ENCODE measurements at regions not wholly inside any gene's neighbourhood (a gene's known extent, or its start where the extent isn't known, plus 50 kb on each side); places are given as distances from the start of the nearest gene placed in this dataset.
"Not testable (repeated sequence)": the region's sequence is repeated elsewhere in the genome, so short reads cannot be mapped to it uniquely, and the experiment has no call there.

DNA sequence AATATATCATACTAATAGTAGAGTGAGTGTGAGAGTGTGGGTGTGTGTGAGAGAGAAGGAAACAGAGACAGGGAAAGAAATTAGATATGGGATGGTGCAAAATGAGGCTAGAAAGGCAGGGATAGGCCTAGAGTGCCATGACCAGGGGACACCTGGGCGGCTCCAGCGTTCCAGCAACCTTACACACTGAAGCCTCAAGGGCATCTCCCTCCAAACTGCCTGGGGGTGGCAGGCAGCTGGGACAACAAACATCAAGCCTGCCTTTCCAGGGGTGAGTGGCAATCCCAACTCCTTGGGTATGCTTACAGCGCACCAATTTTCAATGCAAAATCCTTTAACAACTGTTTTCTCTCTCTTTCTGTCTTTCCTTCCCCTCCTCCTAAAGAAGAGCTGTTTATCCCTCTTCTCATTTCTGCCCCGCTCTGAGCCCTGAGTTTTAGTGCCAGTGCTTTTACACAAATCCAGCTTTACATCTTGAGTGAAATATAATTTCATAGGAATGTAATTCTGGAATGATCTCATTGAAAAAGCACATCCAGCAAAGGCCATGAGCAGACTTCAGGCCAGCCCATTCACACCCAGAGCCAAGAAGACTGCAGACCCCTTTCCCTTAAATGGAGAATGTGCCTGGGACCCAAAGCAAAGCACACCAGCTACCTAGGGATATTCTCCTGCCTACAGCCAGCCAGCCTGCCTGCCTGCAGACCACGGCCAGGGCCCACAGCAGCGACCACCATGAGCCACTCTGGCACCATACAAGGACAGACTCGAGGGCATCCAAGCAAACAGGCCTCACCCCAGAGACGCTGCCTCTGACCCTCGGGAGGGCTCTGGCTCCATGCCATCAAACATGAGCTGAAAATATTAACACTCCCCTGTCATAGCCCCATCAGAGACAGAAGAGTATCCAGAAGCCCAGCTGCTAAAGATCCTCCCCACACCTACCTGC is 90.3 kb downstream of the RPL27A start:
- H3K4me3 ChIP-seq (ENCODE audit: low read depth, low read length): no peak overlapping the region
- TF ChIP-seq, protein P1, sequence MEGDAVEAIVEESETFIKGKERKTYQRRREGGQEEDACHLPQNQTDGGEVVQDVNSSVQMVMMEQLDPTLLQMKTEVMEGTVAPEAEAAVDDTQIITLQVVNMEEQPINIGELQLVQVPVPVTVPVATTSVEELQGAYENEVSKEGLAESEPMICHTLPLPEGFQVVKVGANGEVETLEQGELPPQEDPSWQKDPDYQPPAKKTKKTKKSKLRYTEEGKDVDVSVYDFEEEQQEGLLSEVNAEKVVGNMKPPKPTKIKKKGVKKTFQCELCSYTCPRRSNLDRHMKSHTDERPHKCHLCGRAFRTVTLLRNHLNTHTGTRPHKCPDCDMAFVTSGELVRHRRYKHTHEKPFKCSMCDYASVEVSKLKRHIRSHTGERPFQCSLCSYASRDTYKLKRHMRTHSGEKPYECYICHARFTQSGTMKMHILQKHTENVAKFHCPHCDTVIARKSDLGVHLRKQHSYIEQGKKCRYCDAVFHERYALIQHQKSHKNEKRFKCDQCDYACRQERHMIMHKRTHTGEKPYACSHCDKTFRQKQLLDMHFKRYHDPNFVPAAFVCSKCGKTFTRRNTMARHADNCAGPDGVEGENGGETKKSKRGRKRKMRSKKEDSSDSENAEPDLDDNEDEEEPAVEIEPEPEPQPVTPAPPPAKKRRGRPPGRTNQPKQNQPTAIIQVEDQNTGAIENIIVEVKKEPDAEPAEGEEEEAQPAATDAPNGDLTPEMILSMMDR (IDR thresholded peaks at IDR 0.05; ENCODE audit: low read depth, low read length): no peak

DNA sequence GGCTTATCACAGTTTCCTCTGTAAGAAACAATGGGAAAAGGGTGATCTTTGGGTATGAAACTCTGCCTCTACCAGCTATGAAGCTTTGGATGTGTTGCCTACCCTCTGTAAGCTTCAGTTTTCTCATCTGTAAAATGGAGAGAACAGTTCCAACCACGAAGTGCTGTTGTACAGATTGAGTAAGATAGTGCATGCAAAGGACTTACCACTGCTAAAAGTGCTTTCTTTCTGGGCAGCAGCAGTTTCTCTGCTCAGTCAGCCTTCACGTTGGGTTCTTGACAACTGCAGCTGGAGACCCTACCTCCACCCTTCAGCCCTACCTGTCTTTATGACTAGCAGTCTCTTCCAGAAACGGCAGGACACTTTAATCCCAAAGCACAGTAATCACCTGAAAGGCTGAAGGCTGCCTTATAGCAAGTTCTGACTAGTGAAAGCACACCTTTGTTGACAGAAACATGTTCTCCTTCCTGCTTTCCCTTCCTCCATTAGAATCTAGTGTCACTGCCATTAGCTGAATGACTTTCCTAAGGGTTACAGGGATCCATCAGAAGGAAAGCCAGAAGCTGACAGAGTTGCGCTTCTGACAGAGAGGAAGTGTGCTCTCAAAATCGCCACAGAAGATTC is 91.4 kb downstream of the RPL27A start:
- no peak overlapping the region for H3K4me3 ChIP-seq (ENCODE audit: low read depth, low read length)
- TF ChIP-seq, protein P1 (IDR thresholded peaks at IDR 0.05; ENCODE audit: low read depth, low read length): no peak

DNA sequence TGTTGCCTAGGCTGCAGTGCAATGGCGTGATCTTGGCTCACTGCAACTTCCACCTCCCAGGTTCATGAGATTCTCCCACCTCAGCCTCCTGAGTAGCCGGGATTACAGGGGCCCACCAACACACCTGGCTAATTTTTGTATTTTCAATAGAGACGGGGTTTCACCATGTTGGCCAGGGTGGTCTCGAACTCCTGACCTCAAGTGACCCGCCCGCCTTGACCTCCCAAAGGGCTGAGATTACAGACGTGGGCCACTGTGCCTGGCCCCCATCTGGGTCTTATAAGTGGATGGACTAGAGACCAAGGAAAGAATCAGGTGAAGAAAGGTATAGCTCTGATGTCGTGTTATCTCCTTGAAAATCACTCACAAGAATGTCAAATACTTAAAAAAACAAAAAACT is 92.3 kb downstream of the RPL27A start:
- not testable (repeated sequence) for H3K4me3 ChIP-seq (ENCODE audit: low read depth, low read length)

DNA sequence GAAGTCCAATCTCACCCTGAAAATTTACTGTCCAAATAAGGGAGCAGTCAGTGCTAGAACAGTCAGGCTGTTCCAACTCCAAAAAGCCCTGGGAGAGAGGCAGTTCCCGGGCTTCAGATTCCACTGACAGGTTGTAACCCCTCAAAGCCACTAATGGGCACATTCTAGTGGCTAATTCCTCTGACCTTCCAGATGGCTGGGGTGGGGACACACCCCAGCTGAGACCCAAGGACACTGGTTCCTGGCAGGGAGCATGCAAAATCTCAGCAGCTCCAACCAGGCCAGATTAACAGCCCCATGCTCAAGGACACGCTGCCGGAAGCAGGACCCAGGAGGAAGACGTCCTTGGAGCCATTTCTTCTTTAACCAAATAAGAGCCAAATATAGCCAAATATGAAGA is 92.7 kb downstream of the RPL27A start:
- TF ChIP-seq, protein P1 (IDR thresholded peaks at IDR 0.05; ENCODE audit: low read depth, low read length): no peak
- no peak overlapping the region for H3K4me3 ChIP-seq (ENCODE audit: low read depth, low read length)

DNA sequence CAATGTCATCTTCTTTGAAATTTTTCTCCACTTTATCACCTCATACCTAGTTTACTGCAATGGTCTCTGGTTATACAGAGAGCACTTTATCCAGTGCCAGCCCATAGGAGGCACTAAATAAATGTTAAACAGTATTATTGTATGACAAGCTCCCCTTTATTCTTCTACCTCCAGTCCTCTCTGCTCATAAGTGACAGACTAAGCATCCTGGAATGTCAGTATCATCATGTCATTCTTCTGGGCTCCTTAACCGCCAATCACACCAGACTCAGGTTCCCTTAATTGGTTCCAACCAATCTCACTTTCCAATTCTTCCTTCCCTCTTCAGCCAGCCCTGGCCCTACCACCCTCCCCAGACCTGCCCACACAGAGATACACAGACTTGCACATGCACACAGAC is 93.1 kb downstream of the RPL27A start:
- TF ChIP-seq, protein P1 (IDR thresholded peaks at IDR 0.05; ENCODE audit: low read depth, low read length): no peak
- H3K4me3 ChIP-seq (ENCODE audit: low read depth, low read length): no peak overlapping the region

DNA sequence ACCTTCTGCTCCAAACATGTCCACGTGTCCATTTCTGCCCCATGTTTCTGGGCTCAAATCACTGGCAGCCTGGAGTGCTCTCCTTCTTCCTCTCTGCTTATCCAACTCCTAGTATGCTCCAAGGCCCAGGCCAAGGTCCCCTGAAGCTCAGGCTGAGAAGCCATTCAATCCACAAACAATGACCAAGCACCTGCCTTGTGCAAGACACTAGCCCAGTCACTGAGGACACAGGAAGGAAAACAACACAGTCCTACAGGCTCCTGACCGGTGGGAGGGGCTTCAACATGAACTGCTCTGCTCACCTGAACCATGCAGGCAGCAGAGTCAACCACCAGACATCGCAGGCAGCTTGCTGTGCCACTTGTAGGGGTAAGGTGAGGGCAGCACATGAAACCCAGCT is 93.6 kb downstream of the RPL27A start:
- TF ChIP-seq, protein P1 (IDR thresholded peaks at IDR 0.05; ENCODE audit: low read depth, low read length): no peak
- no peak overlapping the region for H3K4me3 ChIP-seq (ENCODE audit: low read depth, low read length)

DNA sequence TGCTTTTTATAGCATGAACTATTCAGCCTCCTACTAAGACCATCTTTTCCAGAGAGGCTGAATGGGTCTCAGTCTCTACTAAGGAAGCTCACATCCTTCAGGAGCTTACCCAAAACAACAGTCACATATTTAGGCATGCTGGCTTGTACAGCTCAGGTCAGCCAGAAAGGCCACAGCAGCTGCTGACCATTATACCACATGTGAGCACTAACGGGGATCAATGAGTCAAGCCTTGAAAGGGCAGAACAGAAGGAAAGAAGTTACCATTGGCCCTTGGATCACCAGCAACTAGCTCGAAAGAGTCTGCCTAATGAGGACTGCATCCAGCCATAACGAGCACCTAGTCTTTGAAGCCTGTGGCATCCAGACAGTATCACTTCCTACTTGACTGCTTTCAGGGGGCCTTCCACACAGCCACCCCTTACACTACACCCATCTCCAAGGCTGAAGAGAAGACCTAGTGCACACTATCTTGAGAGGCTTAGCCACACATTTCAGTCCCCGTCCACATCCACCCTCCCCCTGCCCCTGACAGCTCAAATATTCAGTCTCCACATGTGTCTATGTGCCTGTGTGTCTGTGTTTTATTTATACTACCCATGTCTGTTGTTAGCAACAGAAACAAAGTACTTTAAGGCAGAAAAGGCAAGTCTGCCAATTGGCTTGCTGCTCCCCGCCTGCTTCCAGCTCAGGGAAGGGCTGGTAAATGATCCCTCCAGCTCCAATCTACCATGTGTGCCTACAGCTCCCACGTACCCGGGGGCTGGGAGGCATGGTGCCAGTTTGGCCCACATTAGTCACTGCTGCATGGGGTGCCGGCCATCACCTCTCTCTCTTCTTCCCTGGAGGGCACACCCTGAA is 95.5 kb downstream of the RPL27A start:
- TF ChIP-seq, protein P1 (IDR thresholded peaks at IDR 0.05; ENCODE audit: low read depth, low read length): no peak
- H3K4me3 ChIP-seq (ENCODE audit: low read depth, low read length): no peak overlapping the region
